Heart left ventricle (tissue), 13 donors: ENCODE measurements at regions not wholly inside any gene's neighbourhood (a gene's known extent, or its start where the extent isn't known, plus 50 kb on each side); places are given as distances from the start of the nearest gene placed in this dataset.

Experiments
- POLR2A ChIP-seq, 2 donors: fragments of 450-650 bp; IDR thresholded peaks; one replicate each; pipeline ENCODE4 v1.6.1; 2017; ENCODE audit warnings: antibody characterized with exemption in 2 of 2, mild to moderate bottlenecking in 2 of 2, moderate library complexity in 2 of 2
- TF ChIP-seq, protein P1 (sequence below), 12 donors: fragments of 200-600 bp; sonication (generic) in 4 of 12; IDR thresholded peaks; one replicate each; pipeline versions ENCODE4 v1.5.0 to v1.8.0; 2018 to 2022; ENCODE audit warnings: antibody characterized with exemption in 12 of 12, mild to moderate bottlenecking in 5 of 12
- donor health status: ischemic (EF 13 %, LVEDD 7.1; RV severe dilation, severe dysfunction).
- donor health status: DM: no; HTN: yes; CAD: no.
- donor health status: DM: no; HTN: no; CAD: no.
- donor health status: ischemic (EF 25% LVEDD 6.9; RV normal size, moderate dysfunction).
- donor health status: ischemic (EF 25% LVEDD 5.7; RV mildly dilated, moderate dysfunction).
- donor health status: ischemic (EF 35%, LVEDD 5.7; RV mildly dilated, moderate dysfunction).
- donor health status: nonischemic (EF 11% LVEDD 7.7; RV severe dilation, severe dysfunction).
- donor health status: DM: yes; HTN: yes; CAD: no.
- donor health status: PGD.
- donor health status: ischemic (EF 29% LVEDD 5.4; RV normal size, mild dysfunction).
- donor health status: nonischemic (EF 23%, LVEDD 6.1; RV moderate dilation, normal function).

GRCh38 chrX:39304746-39305145 lies 503.5 kb downstream of the MID1IP1 start:
- TF ChIP-seq, protein P1, sequence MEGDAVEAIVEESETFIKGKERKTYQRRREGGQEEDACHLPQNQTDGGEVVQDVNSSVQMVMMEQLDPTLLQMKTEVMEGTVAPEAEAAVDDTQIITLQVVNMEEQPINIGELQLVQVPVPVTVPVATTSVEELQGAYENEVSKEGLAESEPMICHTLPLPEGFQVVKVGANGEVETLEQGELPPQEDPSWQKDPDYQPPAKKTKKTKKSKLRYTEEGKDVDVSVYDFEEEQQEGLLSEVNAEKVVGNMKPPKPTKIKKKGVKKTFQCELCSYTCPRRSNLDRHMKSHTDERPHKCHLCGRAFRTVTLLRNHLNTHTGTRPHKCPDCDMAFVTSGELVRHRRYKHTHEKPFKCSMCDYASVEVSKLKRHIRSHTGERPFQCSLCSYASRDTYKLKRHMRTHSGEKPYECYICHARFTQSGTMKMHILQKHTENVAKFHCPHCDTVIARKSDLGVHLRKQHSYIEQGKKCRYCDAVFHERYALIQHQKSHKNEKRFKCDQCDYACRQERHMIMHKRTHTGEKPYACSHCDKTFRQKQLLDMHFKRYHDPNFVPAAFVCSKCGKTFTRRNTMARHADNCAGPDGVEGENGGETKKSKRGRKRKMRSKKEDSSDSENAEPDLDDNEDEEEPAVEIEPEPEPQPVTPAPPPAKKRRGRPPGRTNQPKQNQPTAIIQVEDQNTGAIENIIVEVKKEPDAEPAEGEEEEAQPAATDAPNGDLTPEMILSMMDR (IDR thresholded peaks at IDR 0.05), result no peak
- TF ChIP-seq POLR2A (IDR thresholded peaks at IDR 0.05), result no peak
